ENCODE measurements at regions not wholly inside any gene's neighbourhood (a gene's known extent, or its start where the extent isn't known, plus 50 kb on each side); places are given as distances from the start of the nearest gene placed in this dataset.

DNA sequence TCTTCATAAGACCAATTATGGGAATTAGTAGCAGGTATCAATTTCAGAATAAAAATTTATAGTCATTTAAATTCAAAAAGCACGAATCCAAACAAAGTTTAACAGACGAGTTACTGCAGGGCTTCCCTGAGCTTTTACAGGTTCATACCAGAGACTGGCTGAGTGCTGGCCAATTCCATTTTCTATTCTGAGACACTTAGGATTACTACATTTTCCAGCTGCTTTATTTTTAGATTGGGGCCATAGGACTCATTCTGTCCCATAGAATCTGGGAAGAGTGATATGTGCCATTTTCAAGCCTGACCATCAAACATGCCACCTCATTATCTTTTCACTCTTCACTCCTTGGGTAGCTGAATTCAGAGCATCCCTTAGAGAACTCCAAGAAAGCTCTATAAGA lies 410.7 kb downstream of the DNAH5 start:
- TF ChIP-seq ATF3 (IDR thresholded peaks at IDR 0.05) (no peak), POLR2A (IDR thresholded peaks at IDR 0.05; ENCODE audit: borderline replicate concordance, extremely low read depth, insufficient read depth, insufficient read length) (no peak), CTCF (IDR thresholded peaks at IDR 0.05 in 2 of 3, conservative IDR thresholded peaks at IDR 0.05 in 1 of 3; ENCODE audit: borderline replicate concordance in 1 of 3, insufficient read depth in 1 of 3, low read depth in 2 of 3, low read length in 2 of 3) (no peak), POLR2AphosphoS5 (IDR thresholded peaks at IDR 0.05; ENCODE audit: low read depth, low read length) (no peak), EZH2 (IDR thresholded peaks at IDR 0.05) (no peak), SP1 (IDR thresholded peaks at IDR 0.05; ENCODE audit: low read depth) (no peak), JUND (IDR thresholded peaks at IDR 0.05) (no peak), TCF7L2 (IDR thresholded peaks at IDR 0.05; ENCODE audit: borderline replicate concordance, extremely low read depth, insufficient read depth, insufficient read length) (no peak)
- TF ChIP-seq, protein P1, sequence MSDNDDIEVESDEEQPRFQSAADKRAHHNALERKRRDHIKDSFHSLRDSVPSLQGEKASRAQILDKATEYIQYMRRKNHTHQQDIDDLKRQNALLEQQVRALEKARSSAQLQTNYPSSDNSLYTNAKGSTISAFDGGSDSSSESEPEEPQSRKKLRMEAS (IDR thresholded peaks at IDR 0.05): no peak

All from HCT116 (cell line).